M059J (cell line): ENCODE measurements at regions not wholly inside any gene's neighbourhood (a gene's known extent, or its start where the extent isn't known, plus 50 kb on each side); places are given as distances from the start of the nearest gene placed in this dataset.
A peak's percentile ranks its signal among the peaks of the same experiment; 100 is the strongest.

ENCODE experiments used
- DNase-seq: peaks from one replicate; pipeline ENCODE4 v3.0.0-alpha.2; 2012; ENCODE audit warnings: low read depth

- DNase-seq = no peak
These were observed 145.3 kb upstream of the MGMT start for GRCh38 chr10:129321727-129322126.

GRCh38 chr10:129322933-129323820 lies 143.9 kb upstream of the MGMT start:
- no peak for DNase-seq

GRCh38 chr10:129323879-129324278 lies 143.2 kb upstream of the MGMT start:
- peak; percentile 3 for DNase-seq

GRCh38 chr10:129325893-129326292 lies 141.1 kb upstream of the MGMT start:
- no peak for DNase-seq

GRCh38 chr10:129328546-129328945 lies 138.5 kb upstream of the MGMT start:
- DNase-seq = no peak

GRCh38 chr10:129329385-129330055 lies 137.5 kb upstream of the MGMT start:
- no peak for DNase-seq

GRCh38 chr10:129330211-129330610 lies 136.8 kb upstream of the MGMT start:
- no peak for DNase-seq

GRCh38 chr10:129331207-129331838 lies 135.7 kb upstream of the MGMT start:
- DNase-seq = no peak

- no peak for DNase-seq
These were observed 135.2 kb upstream of the MGMT start for GRCh38 chr10:129331839-129332220.

- peak; percentile 2 for DNase-seq
These were observed 134.6 kb upstream of the MGMT start for GRCh38 chr10:129332476-129332875.

GRCh38 chr10:129333706-129334105 lies 133.3 kb upstream of the MGMT start:
- DNase-seq = no peak

GRCh38 chr10:129334266-129334665 lies 132.8 kb upstream of the MGMT start:
- no peak for DNase-seq

- DNase-seq = no peak
These were observed 131.6 kb upstream of the MGMT start for GRCh38 chr10:129335396-129335795.

- no peak for DNase-seq
These were observed 131.1 kb upstream of the MGMT start for GRCh38 chr10:129335942-129336341.

- DNase-seq = no peak
These were observed 127.8 kb upstream of the MGMT start for GRCh38 chr10:129339191-129339590.

GRCh38 chr10:129339841-129340240 lies 127.2 kb upstream of the MGMT start:
- no peak for DNase-seq

GRCh38 chr10:129341087-129341486 lies 126.0 kb upstream of the MGMT start:
- no peak for DNase-seq

GRCh38 chr10:129342385-129342784 lies 124.7 kb upstream of the MGMT start:
- DNase-seq = no peak

GRCh38 chr10:129343141-129343540 lies 123.9 kb upstream of the MGMT start:
- no peak for DNase-seq

GRCh38 chr10:129344103-129344502 lies 122.9 kb upstream of the MGMT start:
- no peak for DNase-seq

GRCh38 chr10:129344731-129345355 lies 122.2 kb upstream of the MGMT start:
- DNase-seq = no peak

- no peak for DNase-seq
These were observed 121.3 kb upstream of the MGMT start for GRCh38 chr10:129345763-129346162.
